Mucosa of rectum (tissue), 2 donors: ENCODE measurements at regions not wholly inside any gene's neighbourhood (a gene's known extent, or its start where the extent isn't known, plus 50 kb on each side); places are given as distances from the start of the nearest gene placed in this dataset.
A peak's percentile ranks its signal among the peaks of the same experiment; 100 is the strongest.

Source experiments
- H3K27ac ChIP-seq, 2 donors: one replicate each; pipeline ENCODE4 v1.7.0; 2013; ENCODE audit warnings: inconsistent platforms in 2 of 2, low read depth in 2 of 2, low read length in 2 of 2
- H3K27me3 ChIP-seq, 2 donors: one replicate each; pipeline ENCODE4 v1.7.0; 2013; ENCODE audit warnings: low read length in 2 of 2; ENCODE audit not compliant: control insufficient read depth in 2 of 2, insufficient read depth in 2 of 2
- H3K36me3 ChIP-seq, 2 donors: one replicate each; pipeline ENCODE4 v1.7.0; 2013; ENCODE audit warnings: low read length in 2 of 2; ENCODE audit not compliant: control insufficient read depth in 2 of 2, insufficient read depth in 2 of 2
- H3K4me1 ChIP-seq, 2 donors: one replicate each; pipeline ENCODE4 v1.7.0; 2013; ENCODE audit warnings: low read length in 2 of 2, mild to moderate bottlenecking in 1 of 2; ENCODE audit not compliant: control insufficient read depth in 2 of 2, insufficient read depth in 2 of 2
- H3K4me3 ChIP-seq, 2 donors: one replicate each; pipeline ENCODE4 v1.7.0; 2013; ENCODE audit warnings: low read length in 2 of 2
- H3K9ac ChIP-seq, 2 donors: one replicate each; pipeline ENCODE4 v1.7.0; 2013; ENCODE audit warnings: low read length in 2 of 2, low read depth in 1 of 2, mild to moderate bottlenecking in 1 of 2
- H3K9me3 ChIP-seq, 2 donors: one replicate each; pipeline ENCODE4 v1.7.0; 2013; ENCODE audit warnings: low read length in 2 of 2; ENCODE audit not compliant: control insufficient read depth in 2 of 2
- donor health status: healthy.
- donor health status: Normal muscosa, but diverticular disease.

GRCh38 chr11:115665958-115666357 is 161.7 kb upstream of the CADM1 start:
- Histone ChIP-seq H3K4me1 (no peaks in the 10 kb centered on the region), H3K9me3 (no peaks in the 10 kb centered on the region), H3K27me3 (peaks cover 1 to 7% of the 10 kb centered on the region in 2 donors), H3K36me3 (no peaks in the 10 kb centered on the region), H3K9ac (no peak overlapping the region), H3K27ac (no peak overlapping the region), H3K4me3 (no peak overlapping the region)

- Histone ChIP-seq H3K4me1 (no peaks in the 10 kb centered on the region), H3K27me3 (peaks cover 6 to 14% of the 10 kb centered on the region in 2 donors), H3K36me3 (no peaks in the 10 kb centered on the region), H3K27ac (no peak overlapping the region), H3K9me3 (no peaks in the 10 kb centered on the region), H3K4me3 (no peak overlapping the region), H3K9ac (no peak overlapping the region)
These were observed 161.1 kb upstream of the CADM1 start for GRCh38 chr11:115665175-115665821.

- Histone ChIP-seq H3K9ac (no peak overlapping the region), H3K27ac (no peak overlapping the region), H3K4me3 (no peak overlapping the region), H3K9me3 (no peaks in the 10 kb centered on the region), H3K27me3 (peaks cover 8 to 23% of the 10 kb centered on the region in 2 donors), H3K4me1 (no peaks in the 10 kb centered on the region), H3K36me3 (no peaks in the 10 kb centered on the region)
These were observed 160.1 kb upstream of the CADM1 start for GRCh38 chr11:115664313-115664712.

GRCh38 chr11:115663790-115664189 is 159.6 kb upstream of the CADM1 start:
- no peaks in the 10 kb centered on the region for H3K4me1 ChIP-seq
- H3K36me3 ChIP-seq: no peaks in the 10 kb centered on the region
- no peaks in the 10 kb centered on the region for H3K9me3 ChIP-seq
- H3K4me3 ChIP-seq: no peak overlapping the region
- peaks cover 11 to 27% of the 10 kb centered on the region in 2 donors for H3K27me3 ChIP-seq
- no peak overlapping the region for H3K27ac ChIP-seq
- H3K9ac ChIP-seq: no peak overlapping the region

- Histone ChIP-seq H3K27me3 (peaks cover 12 to 33% of the 10 kb centered on the region in 2 donors), H3K4me3 (no peak overlapping the region), H3K9me3 (no peaks in the 10 kb centered on the region), H3K9ac (no peak overlapping the region), H3K4me1 (no peaks in the 10 kb centered on the region), H3K36me3 (no peaks in the 10 kb centered on the region), H3K27ac (no peak overlapping the region)
These were observed 156.0 kb upstream of the CADM1 start for GRCh38 chr11:115660030-115660805.

GRCh38 chr11:115659061-115659963 is 155.1 kb upstream of the CADM1 start:
- Histone ChIP-seq H3K4me3 (peak overlapping the region; percentile 24 to 37), H3K36me3 (no peaks in the 10 kb centered on the region), H3K9ac (no peak overlapping the region), H3K27me3 (peaks cover 16 to 33% of the 10 kb centered on the region in 2 donors), H3K27ac (no peak overlapping the region), H3K4me1 (peaks cover 0 to 1% of the 10 kb centered on the region in 2 donors), H3K9me3 (no peaks in the 10 kb centered on the region)

- H3K36me3 ChIP-seq: no peaks in the 10 kb centered on the region
- H3K9ac ChIP-seq: no peak overlapping the region
- no peak overlapping the region for H3K27ac ChIP-seq
- H3K9me3 ChIP-seq: no peaks in the 10 kb centered on the region
- H3K4me3 ChIP-seq: no peak overlapping the region
- peaks cover 0 to 10% of the 10 kb centered on the region in 2 donors for H3K4me1 ChIP-seq
- H3K27me3 ChIP-seq: peaks cover 16 to 33% of the 10 kb centered on the region in 2 donors
These were observed 153.4 kb upstream of the CADM1 start for GRCh38 chr11:115657586-115657985.

- Histone ChIP-seq H3K9ac (no peak overlapping the region), H3K27me3 (peaks cover 16 to 32% of the 10 kb centered on the region in 2 donors)
These were observed 152.5 kb upstream of the CADM1 start for GRCh38 chr11:115656669-115657068.

GRCh38 chr11:115656041-115656440 is 151.8 kb upstream of the CADM1 start:
- H3K27me3 ChIP-seq: peaks cover 16 to 30% of the 10 kb centered on the region in 2 donors
- H3K9ac ChIP-seq: no peak overlapping the region

More at GRCh38 chr11:115656669-115657068, 152.5 kb upstream of the CADM1 start:
- Histone ChIP-seq H3K9me3 (no peaks in the 10 kb centered on the region), H3K4me1 (peaks cover 0 to 10% of the 10 kb centered on the region in 2 donors), H3K27ac (no peak overlapping the region), H3K36me3 (no peaks in the 10 kb centered on the region), H3K4me3 (no peak overlapping the region)

More at GRCh38 chr11:115656041-115656440, 151.8 kb upstream of the CADM1 start:
- H3K4me1 ChIP-seq: peaks cover 0 to 10% of the 10 kb centered on the region in 2 donors
- no peaks in the 10 kb centered on the region for H3K36me3 ChIP-seq
- no peaks in the 10 kb centered on the region for H3K9me3 ChIP-seq
- no peak overlapping the region for H3K4me3 ChIP-seq
- H3K27ac ChIP-seq: no peak overlapping the region
